ENCODE measurements at regions not wholly inside any gene's neighbourhood (a gene's known extent, or its start where the extent isn't known, plus 50 kb on each side); places are given as distances from the start of the nearest gene placed in this dataset.
"Not testable (repeated sequence)": the region's sequence is repeated elsewhere in the genome, so short reads cannot be mapped to it uniquely, and the experiment has no call there.

DNA sequence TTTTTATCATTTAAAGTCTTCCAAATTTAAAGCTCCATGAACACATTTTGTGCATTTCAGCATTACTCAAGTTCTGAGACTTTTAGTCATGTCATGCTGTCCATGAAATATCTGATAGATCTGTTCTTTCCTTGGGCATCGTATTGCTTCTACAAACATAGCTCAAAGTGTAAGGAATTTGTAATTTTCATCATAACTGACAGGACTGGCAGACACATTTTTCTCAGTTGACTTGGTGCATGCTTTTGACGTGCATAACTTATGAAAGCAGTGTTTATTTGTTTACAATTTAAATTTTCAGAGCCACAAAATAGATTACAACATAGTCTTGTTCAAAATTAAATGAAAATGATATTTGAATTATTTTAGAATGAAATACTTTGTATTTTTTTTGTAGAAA is 812.1 kb upstream of the NOVA1 start:
- DNase-seq: no peak

DNA sequence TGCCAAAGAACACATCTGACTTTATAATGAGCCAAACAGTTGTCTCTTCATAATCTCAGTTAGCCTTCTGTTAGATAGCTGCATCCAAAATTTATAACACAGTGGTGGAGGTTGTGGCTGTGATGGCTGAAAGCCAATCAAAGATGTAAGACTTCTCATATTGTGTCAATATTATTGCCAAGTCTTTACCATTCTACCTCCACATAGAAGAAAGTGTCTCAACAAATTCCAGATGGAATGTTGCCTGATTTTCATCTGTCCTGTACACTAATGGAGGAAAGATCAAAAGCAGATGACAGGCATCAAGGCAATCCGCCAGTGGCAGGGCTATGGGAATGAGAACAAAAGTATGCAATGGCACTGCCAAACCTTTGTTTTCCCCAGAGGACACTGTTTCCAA is 813.1 kb upstream of the NOVA1 start:
- DNase-seq: no peak

DNA sequence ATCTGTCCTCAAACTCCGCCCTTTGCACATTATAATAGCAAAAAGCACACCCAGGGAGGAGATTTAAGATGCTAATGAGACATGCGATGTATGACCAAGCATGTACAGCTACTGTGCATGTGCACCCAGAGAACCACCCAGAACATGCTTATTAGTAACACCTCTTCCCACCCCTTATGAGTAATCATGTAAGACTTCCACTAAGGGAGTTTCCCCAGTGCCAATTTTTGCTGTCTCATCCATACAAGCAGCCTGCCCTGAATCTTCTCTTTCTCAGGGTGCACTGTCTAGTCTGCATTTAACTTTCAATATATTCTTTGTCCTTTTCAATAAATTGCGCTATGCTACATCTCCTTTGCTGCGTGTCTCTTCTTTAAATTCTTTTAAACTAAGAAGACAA is 830.0 kb upstream of the NOVA1 start:
- peak; percentile 84 for DNase-seq

DNA sequence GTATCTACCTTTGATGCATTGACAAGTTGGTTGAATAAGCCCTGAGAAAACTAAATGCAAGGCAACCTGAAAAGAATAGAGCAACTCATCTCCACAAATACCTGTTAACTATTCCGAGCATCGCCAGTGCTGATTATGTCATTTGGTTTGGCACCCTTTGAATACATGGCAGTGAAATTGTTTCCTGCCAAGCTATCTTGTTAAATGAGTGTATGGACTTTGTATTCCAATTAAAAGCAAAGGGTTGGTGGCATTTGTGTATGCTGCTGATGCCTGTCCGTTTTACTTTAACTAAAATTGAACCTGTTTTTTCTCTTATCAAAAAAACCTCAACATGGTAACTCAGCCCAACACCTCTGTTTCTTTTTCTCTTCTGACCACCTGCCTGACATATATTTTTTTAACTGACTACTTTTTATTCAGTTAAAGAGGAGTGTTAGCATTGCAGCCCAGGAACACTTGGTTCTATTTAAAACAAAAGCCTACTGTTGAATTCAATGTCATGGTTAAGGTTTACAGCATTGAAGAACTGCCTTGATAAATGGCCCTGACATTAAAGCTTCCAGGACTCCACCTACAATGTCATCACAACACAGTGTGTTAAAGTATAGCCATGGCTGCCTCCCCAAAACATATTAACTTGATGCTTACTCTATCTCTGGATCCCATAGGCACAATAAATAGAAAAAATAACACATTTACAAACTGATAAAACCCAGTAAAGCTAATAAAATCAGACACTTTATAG is 838.3 kb upstream of the NOVA1 start:
- DNase-seq: no peak

DNA sequence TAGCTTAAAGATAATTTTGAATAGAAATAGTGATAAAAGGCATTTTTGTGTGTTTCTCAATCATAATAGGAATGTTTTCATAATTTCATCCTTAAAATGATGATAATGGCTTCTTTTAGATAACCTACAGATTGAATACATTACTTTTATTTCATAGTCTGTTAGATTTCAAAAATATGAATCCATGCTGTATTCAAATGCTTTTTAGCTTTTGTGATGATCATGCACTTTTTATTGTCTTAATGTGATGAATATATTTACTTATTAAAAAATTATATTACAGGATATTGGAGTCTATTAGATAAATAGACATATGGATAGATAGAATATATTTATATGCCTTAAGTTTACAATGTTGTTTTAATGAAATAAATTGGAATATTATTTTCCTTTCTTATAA is 886.8 kb upstream of the NOVA1 start:
- no peak for DNase-seq

DNA sequence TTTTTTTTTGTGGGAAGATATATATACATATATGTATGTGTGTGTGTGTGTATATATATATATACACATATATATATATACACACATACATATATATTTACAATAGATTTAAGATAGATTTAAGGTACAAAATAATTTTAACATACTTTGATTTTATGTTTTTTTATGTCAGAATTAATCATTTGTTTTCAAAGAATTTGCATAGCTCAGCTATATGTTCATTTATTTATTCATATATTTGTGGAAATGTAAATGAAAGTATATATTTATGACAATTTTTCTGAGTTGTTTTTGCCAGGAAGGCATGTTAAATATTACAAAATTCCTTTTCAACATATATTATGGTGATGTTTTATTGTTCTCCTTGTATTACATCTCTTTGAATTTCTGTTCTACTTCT is 887.4 kb upstream of the NOVA1 start:
- DNase-seq: no peak

DNA sequence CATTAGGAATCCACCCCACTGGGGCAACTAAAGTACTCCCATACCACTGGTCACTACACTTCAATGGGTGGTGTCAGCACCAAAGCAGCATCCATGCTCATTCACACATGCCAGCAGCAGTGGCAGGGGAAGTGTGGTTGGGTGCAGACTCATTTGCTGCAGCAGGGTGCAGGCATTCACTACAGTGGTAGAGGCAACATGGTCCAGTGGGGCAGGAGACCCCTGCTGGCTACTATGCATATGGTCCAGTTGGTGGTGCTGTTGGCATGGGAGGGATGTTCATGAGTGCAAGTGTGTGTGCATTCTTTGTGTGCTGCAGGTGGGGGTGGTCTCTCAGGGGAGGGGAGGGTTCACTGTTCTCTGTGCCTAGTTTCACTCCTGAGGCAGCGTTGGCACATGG is 908.4 kb upstream of the NOVA1 start:
- DNase-seq: no peak

DNA sequence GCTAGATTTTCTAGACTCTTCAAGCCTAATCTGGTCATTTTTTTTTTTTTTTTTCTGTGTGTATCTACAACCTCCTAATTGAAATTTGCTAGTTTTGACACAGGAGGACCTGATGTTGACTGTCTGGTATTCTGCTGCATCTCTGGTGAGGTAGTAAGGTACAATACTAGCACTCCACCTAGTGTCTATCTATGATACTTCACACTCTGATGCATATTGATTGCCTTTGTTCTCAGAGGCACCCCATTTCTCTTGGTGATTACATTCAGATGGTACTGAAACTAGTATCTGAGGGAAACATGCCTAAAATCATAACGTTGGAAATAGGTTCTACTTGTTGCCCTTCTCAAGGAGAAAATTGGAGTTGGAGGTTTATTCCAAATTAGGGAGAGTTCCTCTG is 930.5 kb upstream of the NOVA1 start:
- peak; percentile 57 for DNase-seq

DNA sequence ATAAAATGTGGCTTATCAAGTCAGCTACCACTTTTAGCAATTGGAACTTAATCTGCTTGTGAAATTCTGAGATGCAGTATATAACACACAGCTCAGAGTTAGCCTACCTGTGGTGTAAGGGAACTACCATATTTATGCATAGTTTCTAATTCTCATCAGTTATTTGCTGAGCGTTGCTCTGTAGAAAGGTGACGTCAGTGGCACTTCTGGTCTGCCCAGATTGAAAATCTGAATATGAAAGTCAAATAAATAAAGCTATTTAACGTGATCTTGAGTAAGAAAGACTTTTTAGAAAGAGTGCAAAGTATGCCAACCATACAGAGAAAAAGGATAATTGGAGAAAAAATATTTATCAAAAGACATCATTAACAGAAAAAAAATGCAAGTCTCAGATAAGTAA is 938.9 kb upstream of the NOVA1 start:
- DNase-seq: no peak

DNA sequence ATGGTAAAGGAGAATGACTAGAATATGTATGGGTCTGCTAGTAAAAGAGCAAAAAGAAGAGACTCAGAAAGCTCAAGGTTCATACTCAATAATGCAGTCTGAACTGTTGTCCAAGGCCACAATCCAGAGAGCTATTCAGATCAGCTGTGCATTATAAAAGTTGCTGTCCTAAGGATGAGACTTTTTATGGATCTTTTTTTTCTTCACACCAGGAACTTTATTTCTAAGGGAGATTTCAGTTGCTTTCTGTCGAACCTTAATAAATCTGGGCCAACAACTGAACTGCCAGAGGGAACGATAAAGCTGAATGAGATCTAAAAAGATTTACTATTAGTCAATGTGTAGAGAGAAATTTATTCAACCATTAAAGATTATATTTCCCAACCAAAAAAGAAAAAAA is 948.3 kb upstream of the NOVA1 start:
- DNase-seq: no peak

DNA sequence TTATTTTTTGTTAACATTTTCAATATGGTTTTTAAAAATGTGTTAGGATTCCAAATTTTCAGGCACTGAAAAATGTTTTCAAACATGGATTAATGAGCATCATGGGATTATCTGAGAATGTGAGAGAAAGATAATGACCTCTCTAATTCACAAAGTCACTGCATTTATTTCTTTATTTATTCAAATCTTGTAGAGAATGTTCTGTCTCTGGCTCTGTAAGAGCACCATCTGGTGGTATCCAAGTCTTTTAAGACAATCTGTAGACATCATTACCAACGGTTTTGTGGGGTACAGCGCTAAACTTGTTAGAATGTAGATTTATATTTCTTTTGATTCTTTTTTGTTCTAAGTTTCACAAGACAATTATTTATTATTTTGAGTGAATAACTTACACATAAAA is 956.0 kb upstream of the NOVA1 start:
- DNase-seq: peak; percentile 1

DNA sequence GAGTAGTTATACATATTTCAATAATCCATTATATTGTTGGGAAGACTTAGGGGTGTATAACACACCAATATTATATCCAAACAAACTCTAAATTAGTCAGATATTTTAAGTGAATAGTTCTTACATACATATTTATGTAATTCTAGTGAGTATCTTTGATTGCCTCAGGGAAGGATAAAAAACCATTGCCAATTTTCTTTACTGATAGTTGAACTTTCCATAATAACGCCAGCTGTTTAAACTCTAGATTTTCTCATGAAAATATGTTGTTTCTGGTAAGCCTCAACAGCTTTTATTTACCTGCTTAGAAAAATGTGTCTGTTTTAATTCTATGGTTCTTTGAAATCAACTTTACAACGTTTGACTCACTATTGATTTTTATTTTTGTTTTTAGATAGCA is 959.6 kb upstream of the NOVA1 start:
- no peak for DNase-seq

DNA sequence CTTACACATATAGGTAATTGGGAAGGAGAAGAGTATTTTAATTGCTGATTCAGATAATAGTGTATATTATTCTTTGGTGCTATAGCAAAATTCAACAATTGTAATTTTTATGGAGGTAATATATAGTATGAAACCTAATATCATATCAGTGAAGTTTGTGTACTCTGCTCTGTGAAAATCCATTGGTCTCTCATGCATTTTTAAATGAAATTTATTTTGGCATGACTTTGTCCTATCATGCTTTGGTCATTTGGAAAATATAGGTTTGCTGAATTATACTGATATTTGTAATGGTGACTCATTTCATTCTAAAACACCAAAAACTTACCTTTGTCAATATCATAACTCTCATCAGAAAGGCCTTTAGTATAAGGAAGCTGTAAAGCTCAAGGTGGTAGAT is 962.0 kb upstream of the NOVA1 start:
- DNase-seq: no peak

DNA sequence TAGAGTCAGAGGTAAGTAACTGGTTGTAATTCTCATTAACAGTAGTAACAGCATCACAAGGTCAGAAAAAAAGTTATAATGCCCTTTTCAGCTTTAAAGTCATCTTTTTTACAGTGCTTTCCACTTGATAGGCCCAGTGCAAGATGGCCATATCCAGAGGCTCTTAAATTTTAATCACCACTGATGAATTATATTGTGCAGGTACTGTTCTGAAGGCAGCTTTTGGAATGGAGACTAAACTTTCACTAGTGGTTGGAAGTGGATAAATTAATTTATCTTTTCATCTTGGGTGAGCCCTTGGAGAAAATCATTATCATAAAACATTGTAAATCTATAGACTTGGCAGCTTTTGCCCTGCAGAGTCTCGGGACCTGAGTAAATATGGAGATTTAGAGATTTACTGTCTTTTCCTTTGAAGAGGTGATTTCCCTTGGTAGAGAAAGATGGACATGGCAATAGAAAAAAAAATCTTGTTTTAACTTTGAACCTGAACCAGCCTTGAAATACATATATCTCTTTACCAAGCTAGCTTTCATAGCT is 969.1 kb upstream of the NOVA1 start:
- no peak for DNase-seq

DNA sequence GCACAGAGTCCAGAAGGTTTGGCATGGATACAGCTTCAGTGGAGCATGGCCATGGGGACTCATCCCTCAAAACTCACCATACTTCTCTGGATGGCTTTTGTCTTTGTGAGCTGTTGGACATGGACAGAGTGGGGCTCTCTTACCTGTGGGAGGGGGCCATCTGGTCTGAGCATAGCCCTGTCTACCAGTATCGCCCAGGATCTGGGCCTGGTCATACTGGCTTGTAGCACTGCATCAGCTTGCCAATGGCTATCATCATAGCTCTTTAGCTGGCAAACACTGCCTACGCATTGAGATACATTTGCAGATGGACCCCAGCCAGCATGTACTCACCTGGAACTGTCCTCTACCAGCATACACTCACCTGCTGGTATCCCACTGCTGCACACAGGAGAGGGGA is 975.2 kb upstream of the NOVA1 start:
- no peak for DNase-seq

DNA sequence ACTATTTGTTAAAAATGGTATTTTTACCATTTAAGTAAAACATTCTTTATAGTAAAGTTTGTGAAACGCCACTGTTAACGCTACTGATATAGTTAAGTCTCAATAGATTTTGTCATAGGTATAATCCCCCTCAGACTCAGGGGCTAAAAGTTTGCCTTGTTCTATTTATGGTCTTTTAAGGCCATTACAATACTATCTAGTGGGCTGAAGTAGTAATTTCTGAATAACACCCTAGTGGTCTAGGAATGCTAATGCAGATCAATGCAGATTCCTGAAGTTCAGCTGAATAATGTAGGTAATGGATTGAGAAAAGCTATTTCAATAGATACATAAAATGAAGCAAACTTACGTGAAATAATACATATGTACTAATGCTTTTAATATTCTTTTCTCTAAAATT is 989.3 kb upstream of the NOVA1 start:
- DNase-seq: no peak

DNA sequence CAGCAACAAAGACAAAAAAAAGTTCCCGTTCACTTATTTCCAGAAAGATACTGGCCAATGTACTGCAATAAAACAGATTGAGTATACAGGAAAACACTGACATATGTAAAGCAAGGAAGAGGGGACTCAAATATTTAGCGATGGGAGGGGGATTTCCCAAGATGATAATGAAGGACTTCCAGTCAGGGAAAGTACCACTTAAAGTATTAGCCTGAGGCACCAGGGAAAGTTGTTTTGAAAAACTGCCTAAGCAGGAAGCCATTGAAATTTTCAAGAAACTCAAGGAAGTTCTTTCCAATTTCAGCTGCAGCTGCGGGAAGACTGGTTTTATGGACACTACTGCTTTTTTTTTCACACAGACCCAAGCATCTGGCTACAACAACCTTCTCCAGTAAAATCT is 1007.4 kb upstream of the NOVA1 start:
- DNase-seq: no peak

DNA sequence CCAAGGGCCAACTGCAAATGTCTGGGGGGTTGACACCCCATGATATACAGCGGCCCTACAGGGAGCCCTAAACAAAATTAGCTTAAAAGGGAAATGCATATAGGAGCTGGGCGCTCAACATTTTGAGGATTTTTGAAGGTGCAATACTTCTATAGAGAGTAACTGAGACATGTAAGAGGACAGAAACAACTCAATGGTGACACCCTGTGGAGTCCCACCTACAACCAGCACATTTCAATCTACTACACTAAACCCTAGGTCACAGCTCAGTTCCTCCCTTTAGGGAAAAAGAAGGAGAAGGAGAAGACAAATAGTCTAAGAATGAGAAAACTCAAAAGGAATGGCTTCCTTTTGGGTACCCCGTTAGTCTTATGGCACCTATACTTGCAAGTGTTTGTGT is 1010.5 kb upstream of the NOVA1 start:
- no peak for DNase-seq

DNA sequence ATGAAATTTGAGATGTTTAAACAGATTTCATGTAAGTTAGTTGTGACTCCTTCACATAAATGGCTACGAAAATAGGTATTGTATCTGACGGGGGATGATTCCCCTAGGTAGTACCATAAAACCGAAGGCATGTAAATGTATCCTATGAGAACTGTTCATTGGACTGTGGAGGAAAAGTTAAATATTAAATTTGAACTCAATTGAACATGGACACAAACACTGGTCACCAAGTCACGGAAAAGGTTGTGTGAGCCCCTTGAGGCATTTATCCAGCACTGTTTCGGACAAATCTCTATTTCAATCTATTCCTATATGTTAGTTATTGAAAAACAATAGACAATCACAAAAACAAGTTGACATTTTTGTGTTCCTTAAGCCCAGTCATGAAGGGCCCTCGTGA is 1014.3 kb upstream of the NOVA1 start:
- no peak for DNase-seq

DNA sequence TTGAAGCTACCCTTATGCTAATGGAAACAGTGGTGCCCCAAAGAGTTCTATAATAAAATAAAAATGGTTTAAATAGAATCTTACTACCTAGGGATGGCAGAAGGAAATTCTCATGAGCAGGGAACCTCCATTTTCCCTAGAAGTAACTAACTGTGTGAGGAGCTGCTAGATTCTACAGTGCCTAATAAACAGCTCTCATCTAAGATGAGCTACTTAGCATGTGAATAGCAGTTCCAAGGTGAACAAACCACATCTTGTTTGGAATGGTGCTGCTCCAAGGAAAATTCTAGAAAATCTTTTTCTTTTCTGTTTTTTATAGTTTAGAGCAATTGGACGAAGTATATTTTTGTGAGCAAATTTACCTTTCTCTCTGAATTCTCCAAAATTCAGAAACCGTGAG is 1015.3 kb upstream of the NOVA1 start:
- DNase-seq: no peak

DNA sequence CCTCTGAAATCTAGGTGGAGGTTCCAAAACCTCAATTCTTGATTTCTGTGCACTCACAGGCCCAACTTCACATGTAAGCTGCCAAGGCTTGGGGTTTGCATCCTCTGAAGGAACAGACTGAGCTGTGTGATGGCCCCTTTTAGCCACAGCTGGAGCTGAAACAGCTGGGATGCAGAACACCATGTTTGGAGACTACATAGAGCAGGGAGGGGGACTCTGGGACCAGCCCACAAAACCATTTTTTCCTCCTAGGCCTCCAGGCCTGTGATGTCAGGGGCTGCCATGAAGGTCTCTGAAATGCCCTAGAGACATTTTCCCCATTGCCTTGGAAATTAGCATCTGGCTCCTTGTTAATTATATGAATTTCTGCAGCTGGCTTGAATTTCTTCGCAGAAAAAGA is 1025.9 kb upstream of the NOVA1 start:
- no peak for DNase-seq

DNA sequence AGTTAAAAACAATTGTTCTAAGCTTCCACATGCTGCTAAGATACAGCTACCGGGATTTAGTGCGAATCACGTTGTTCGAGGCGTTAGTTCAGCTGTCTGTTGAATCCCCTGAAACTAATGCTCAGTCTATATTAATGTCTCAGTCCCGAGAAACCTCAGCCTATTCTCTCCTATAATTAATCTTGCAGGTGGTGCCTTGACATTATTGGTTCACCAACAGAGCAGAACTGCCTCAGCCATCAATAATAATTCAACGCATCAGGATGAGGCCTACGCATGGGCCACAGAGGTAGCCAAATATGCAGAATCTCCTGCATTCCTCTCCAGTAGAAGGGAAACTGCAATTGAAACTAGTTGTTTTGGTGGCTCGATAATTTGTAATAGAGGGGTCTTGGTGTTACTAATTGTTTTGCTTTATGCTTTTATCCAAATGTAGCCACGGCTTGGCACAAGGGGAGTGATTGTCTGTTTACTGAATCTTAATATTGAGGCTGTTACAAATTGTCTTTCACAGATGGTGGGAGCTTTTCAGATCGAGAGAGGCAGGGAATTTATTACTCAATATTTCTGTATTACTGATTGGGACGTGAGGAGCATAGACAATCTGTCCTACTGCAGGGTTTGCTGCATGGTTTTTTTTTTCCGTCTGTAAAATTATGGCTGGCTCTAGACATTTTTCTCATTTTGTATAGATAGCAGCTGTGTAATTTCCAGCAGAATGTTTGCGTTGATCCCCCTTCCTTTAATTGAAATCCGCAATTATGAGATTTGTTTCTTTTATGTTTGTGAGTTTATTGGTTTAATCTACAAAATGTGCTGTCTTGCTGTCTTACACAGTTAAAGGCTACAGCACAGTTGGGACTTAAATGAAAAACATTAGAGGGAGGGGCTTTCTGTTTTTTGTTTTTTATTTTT is 1036.5 kb upstream of the NOVA1 start:
- no peak for DNase-seq

DNA sequence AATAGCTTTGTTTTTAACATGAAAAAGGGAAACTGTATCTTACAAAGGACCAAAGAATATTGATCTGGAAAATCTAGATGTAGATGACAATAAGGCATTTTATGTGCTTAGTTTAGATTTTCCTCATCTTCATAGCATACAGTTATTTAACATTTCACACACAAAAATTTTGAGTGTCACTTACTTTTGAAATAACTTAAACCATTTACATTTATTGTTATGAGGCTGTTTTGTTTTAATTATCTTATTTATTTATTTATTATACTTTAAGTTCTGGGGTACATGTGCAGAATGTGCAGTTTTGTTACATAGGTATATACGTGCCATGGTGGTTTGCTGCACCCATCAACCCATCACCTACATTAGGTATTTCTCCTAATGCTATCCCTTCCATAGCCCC is 1042.9 kb upstream of the NOVA1 start:
- DNase-seq: not testable (repeated sequence)

DNA sequence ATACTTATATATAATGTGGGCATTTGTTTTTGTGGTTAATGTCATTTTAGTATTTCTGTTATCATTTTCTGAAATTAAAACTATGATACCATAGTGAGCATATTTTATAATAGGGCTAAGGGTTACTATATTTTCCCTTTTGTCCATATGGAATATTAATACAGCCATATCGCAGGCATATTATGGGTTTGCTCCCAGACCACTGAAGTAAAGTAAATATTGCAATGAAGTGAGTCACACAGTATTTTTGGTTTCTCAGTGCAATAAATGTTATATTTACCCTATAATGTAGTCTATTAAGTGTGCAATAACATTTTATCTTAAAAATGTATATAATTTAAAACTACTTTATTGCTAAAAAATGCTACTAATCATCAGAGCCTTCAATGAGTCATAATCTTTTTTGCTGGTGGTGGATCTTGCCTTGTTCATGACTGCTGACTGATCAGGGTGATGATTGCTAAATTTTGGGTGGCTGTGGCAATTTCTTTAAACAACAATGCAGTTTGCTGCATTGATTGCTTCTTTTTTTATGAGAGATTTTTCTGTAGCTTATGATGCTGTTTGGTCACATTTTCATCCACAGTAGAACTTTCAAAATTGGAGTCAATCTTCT is 1044.5 kb upstream of the NOVA1 start:
- no peak for DNase-seq

Measured in kidney glomerular epithelial cell (primary cell).